H1 (cell line): ENCODE measurements at regions not wholly inside any gene's neighbourhood (a gene's known extent, or its start where the extent isn't known, plus 50 kb on each side); places are given as distances from the start of the nearest gene placed in this dataset.
"Not testable (repeated sequence)": the region's sequence is repeated elsewhere in the genome, so short reads cannot be mapped to it uniquely, and the experiment has no call there.

ENCODE experiments used
- CTCF ChIA-PET: fragments of 300-600 bp; sonication (Branson Sonifier 250); formaldehyde crosslinking; loops from one replicate; lab custom pipeline; 2021; ENCODE audit not compliant: partially characterized antibody; lab: Charles Lee
- POLR2A ChIA-PET: fragments of 300-600 bp; sonication (Branson Sonifier 250); formaldehyde crosslinking; loops from one replicate; lab custom pipeline; 2021; ENCODE audit warnings: inconsistent platforms; ENCODE audit not compliant: partially characterized antibody; lab: Charles Lee
- DNase-seq, 2 experiments: peaks; one replicate each; pipeline versions ENCODE4 v3.0.0 to v3.0.0-alpha.2; 2010 to 2022; ENCODE audit warnings: low spot score in 2 of 2, low read depth in 1 of 2, mixed read lengths in 1 of 2
- FAIRE-seq: peaks from 2 replicates; lab custom pipeline; 2011; peaks lifted over from hg19 to GRCh38; lab: Jason Lieb, UNC
- H2AFZ ChIP-seq: 2 replicates; pipeline ENCODE4 v1.8.1; 2012; ENCODE audit warnings: low read length, inconsistent platforms
- H2AK5ac ChIP-seq: 2 replicates; pipeline ENCODE4 v1.6.1; 2013; ENCODE audit warnings: low read depth, low read length
- H2BK120ac ChIP-seq: replicated peaks from 2 replicates; pipeline ENCODE3; 2013; ENCODE audit warnings: low read depth, low read length, inconsistent platforms
- H2BK12ac ChIP-seq: 2 replicates; pipeline ENCODE4 v1.6.1; 2013; ENCODE audit warnings: low read depth, low read length
- H2BK15ac ChIP-seq: 2 replicates; pipeline ENCODE4 v1.6.1; 2013; ENCODE audit warnings: low read length
- H2BK20ac ChIP-seq: 2 replicates; pipeline ENCODE4 v1.6.1; 2013; ENCODE audit warnings: low read length
- H2BK5ac ChIP-seq: 2 replicates; pipeline ENCODE4 v1.6.1; 2013; ENCODE audit warnings: low read depth, low read length
- H3K14ac ChIP-seq: 2 replicates; pipeline ENCODE4 v1.6.1; 2013; ENCODE audit warnings: inconsistent platforms; ENCODE audit not compliant: insufficient read length
- H3K18ac ChIP-seq: 2 replicates; pipeline ENCODE4 v1.6.1; 2013; ENCODE audit warnings: low read length; ENCODE audit errors: extremely low read depth
- H3K23ac ChIP-seq: 2 replicates; pipeline ENCODE4 v1.6.1; 2013; ENCODE audit warnings: inconsistent platforms; ENCODE audit not compliant: insufficient read length
- H3K23me2 ChIP-seq: 2 replicates; pipeline ENCODE4 v1.6.1; 2013; ENCODE audit warnings: low read depth, low read length
- H3K27ac ChIP-seq: 2 replicates; pipeline ENCODE4 v1.6.1; 2011; ENCODE audit warnings: low read depth, low read length, inconsistent platforms
- H3K27me3 ChIP-seq, 4 experiments: replicated peaks in 1 of 4; 1 replicate in 1 of 4; 2 replicates in 3 of 4; pipeline versions ENCODE4 v1.6.1 to v1.8.1; 2011 to 2013; ENCODE audit warnings: low read length in 3 of 4, mild to moderate bottlenecking in 3 of 4, inconsistent platforms in 2 of 4, mixed read lengths in 2 of 4, moderate library complexity in 1 of 4; ENCODE audit not compliant: control insufficient read depth in 3 of 4, insufficient read depth in 3 of 4; ENCODE audit errors: extremely low read depth in 1 of 4
- H3K36me3 ChIP-seq, 4 experiments: 2 replicates each; pipeline versions ENCODE4 v1.6.1 to v1.8.1; 2011 to 2013; ENCODE audit warnings: mild to moderate bottlenecking in 4 of 4, low read length in 3 of 4, moderate library complexity in 2 of 4, control low read depth in 1 of 4, inconsistent platforms in 1 of 4; ENCODE audit not compliant: insufficient read depth in 4 of 4, control insufficient read depth in 2 of 4
- H3K4ac ChIP-seq: replicated peaks from 2 replicates; pipeline ENCODE3; 2013; ENCODE audit warnings: low read length, low read depth, mixed read lengths, inconsistent platforms; ENCODE audit not compliant: insufficient read length
- H3K4me1 ChIP-seq, 4 experiments: replicated peaks in 1 of 4; 1 replicate in 1 of 4; 2 replicates in 3 of 4; pipeline versions ENCODE4 v1.6.1 to v1.8.1; 2011 to 2013; ENCODE audit warnings: low read length in 3 of 4, inconsistent platforms in 2 of 4, mixed read lengths in 1 of 4; ENCODE audit not compliant: insufficient read depth in 4 of 4, control insufficient read depth in 3 of 4
- H3K4me2 ChIP-seq, 2 experiments: 2 replicates each; pipeline versions ENCODE4 v1.6.1 to v1.8.1; 2011 to 2013; ENCODE audit warnings: low read depth in 2 of 2, low read length in 2 of 2, control low read depth in 1 of 2, inconsistent platforms in 1 of 2, mild to moderate bottlenecking in 1 of 2; ENCODE audit not compliant: insufficient read depth in 1 of 2
- H3K4me3 ChIP-seq, 4 experiments: fragments of 200-600, 300-600 bp in 1 of 4; sonication (generic), shearing (Covaris generic), sonication (Bioruptor Twin) in 1 of 4; 2 replicates each; pipeline versions ENCODE4 v1.5.1 to v1.8.1; 2011 to 2016; ENCODE audit warnings: low read length in 4 of 4, low read depth in 3 of 4, control low read depth in 2 of 4, inconsistent platforms in 2 of 4, mild to moderate bottlenecking in 2 of 4, mixed read lengths in 1 of 4, moderate library complexity in 1 of 4; ENCODE audit not compliant: insufficient read depth in 2 of 4; ENCODE audit errors: extremely low read depth in 1 of 4
- H3K56ac ChIP-seq: replicated peaks from 2 replicates; pipeline ENCODE3; 2013; ENCODE audit warnings: low read depth, mild to moderate bottlenecking, mixed read lengths, low read length, inconsistent platforms; ENCODE audit not compliant: insufficient read length
- H3K79me1 ChIP-seq: 2 replicates; pipeline ENCODE4 v1.6.1; 2013; ENCODE audit warnings: low read depth, low read length, control low read depth
- H3K79me2 ChIP-seq, 2 experiments: 2 replicates each; pipeline versions ENCODE4 v1.6.1 to v1.8.1; 2012 to 2013; ENCODE audit warnings: low read length in 2 of 2, mild to moderate bottlenecking in 2 of 2, inconsistent platforms in 1 of 2; ENCODE audit not compliant: insufficient read depth in 2 of 2, control insufficient read depth in 1 of 2
- H3K9ac ChIP-seq, 4 experiments: replicated peaks in 1 of 4; 1 replicate in 1 of 4; 2 replicates in 3 of 4; pipeline versions ENCODE4 v1.6.1 to v1.8.1; 2011 to 2013; ENCODE audit warnings: low read depth in 3 of 4, low read length in 3 of 4, control low read depth in 2 of 4, mild to moderate bottlenecking in 2 of 4, moderate library complexity in 2 of 4, inconsistent platforms in 1 of 4; ENCODE audit errors: extremely low read depth in 1 of 4
- H3K9me3 ChIP-seq, 2 experiments: 2 replicates each; pipeline versions ENCODE4 v1.6.1 to v1.8.1; 2012 to 2013; ENCODE audit warnings: mild to moderate bottlenecking in 2 of 2, moderate library complexity in 2 of 2, control low read depth in 1 of 2, inconsistent platforms in 1 of 2, low read depth in 1 of 2, low read length in 1 of 2, mixed read lengths in 1 of 2; ENCODE audit not compliant: insufficient read depth in 2 of 2
- H4K20me1 ChIP-seq, 2 experiments: replicated peaks in 1 of 2; 2 replicates each; pipeline versions ENCODE3 to v1.8.1; 2011 to 2013; ENCODE audit warnings: inconsistent platforms in 2 of 2, low read length in 2 of 2, mild to moderate bottlenecking in 1 of 2; ENCODE audit not compliant: insufficient read depth in 2 of 2, control insufficient read depth in 1 of 2
- H4K5ac ChIP-seq: 2 replicates; pipeline ENCODE4 v1.6.1; 2013; ENCODE audit warnings: low read length, low read depth, mixed read lengths, inconsistent platforms; ENCODE audit not compliant: insufficient read length
- H4K8ac ChIP-seq: 2 replicates; pipeline ENCODE4 v1.8.0; 2013; ENCODE audit warnings: mild to moderate bottlenecking, moderate library complexity, low read length, inconsistent platforms; ENCODE audit not compliant: insufficient read depth; ENCODE audit errors: extremely low read depth
- H4K91ac ChIP-seq: replicated peaks from 2 replicates; pipeline ENCODE3; 2013; ENCODE audit warnings: low read length, mixed read lengths, inconsistent platforms; ENCODE audit not compliant: insufficient read length
- WGBS, 2 experiments: shearing (Covaris generic) in 1 of 2; methylation state at CpG; one replicate each; pipeline versions ENCODE4 v1.1.6 to v1.1.7; 2013 to 2015; ENCODE audit warnings: low lambda C conversion rate in 2 of 2, mixed read lengths in 2 of 2, inconsistent platforms in 1 of 2, low coverage in 1 of 2, missing lambda C conversion rate in 1 of 2; ENCODE audit not compliant: insufficient replicate concordance in 2 of 2, insufficient coverage in 1 of 2, insufficient read length in 1 of 2; ENCODE audit errors: extremely low coverage in 1 of 2, missing lambda C conversion rate in 1 of 2; 5-methylcytosine and 5-hydroxymethylcytosine counted together

GRCh38 chr1:83488105-83488504 lies 510.8 kb downstream of the TTLL7 start:
- POLR2A ChIA-PET, H2AK5ac ChIP-seq, H3K9ac ChIP-seq, DNase-seq, H3K27me3 ChIP-seq, H4K8ac ChIP-seq, H4K5ac ChIP-seq, H4K91ac ChIP-seq, H3K23ac ChIP-seq, H2BK20ac ChIP-seq, H3K56ac ChIP-seq, H3K23me2 ChIP-seq, H3K9me3 ChIP-seq, H3K18ac ChIP-seq, H3K4me2 ChIP-seq, H3K36me3 ChIP-seq, H2AFZ ChIP-seq, H2BK120ac ChIP-seq, H3K4ac ChIP-seq, H3K4me3 ChIP-seq, H2BK12ac ChIP-seq, H2BK15ac ChIP-seq, H3K79me1 ChIP-seq, H3K4me1 ChIP-seq, H2BK5ac ChIP-seq, H3K14ac ChIP-seq, CTCF ChIA-PET, H3K27ac ChIP-seq, H3K79me2 ChIP-seq, H4K20me1 ChIP-seq: not testable (repeated sequence)
- FAIRE-seq = peak; percentile 68

- H3K56ac ChIP-seq, H3K18ac ChIP-seq, H3K9ac ChIP-seq, H3K9me3 ChIP-seq, H3K4me2 ChIP-seq, H2AK5ac ChIP-seq, H3K14ac ChIP-seq, H2AFZ ChIP-seq, H4K91ac ChIP-seq, H3K79me1 ChIP-seq, DNase-seq, H3K79me2 ChIP-seq, H4K5ac ChIP-seq, H3K23me2 ChIP-seq, CTCF ChIA-PET, POLR2A ChIA-PET, H2BK120ac ChIP-seq, H2BK5ac ChIP-seq, H3K27me3 ChIP-seq, H3K27ac ChIP-seq, H3K23ac ChIP-seq, H3K4me3 ChIP-seq, H2BK15ac ChIP-seq, H3K36me3 ChIP-seq, H3K4ac ChIP-seq, H2BK12ac ChIP-seq, H3K4me1 ChIP-seq, H4K20me1 ChIP-seq, H2BK20ac ChIP-seq, H4K8ac ChIP-seq, FAIRE-seq: not testable (repeated sequence)
- WGBS, 2 experiments = 90% methylated on average over 1 of the region's 1 CpG; no CpG with 5 or more reads in 1 of the 2 experiments
Measured at GRCh38 chr1:83487460-83487859, 511.5 kb downstream of the TTLL7 start.
